Keratinocyte (primary cell): ENCODE measurements at regions not wholly inside any gene's neighbourhood (a gene's known extent, or its start where the extent isn't known, plus 50 kb on each side); places are given as distances from the start of the nearest gene placed in this dataset.

Experiments used
- DNase-seq: peaks from one replicate; pipeline ENCODE4 v3.0.0-alpha.2; 2011; ENCODE audit warnings: low read depth, missing footprints, low spot score
- FAIRE-seq: peaks from 2 replicates; lab custom pipeline; 2011; peaks lifted over from hg19 to GRCh38; lab: Jason Lieb, UNC
- H2AFZ ChIP-seq: 2 replicates; pipeline ENCODE4 v1.6.0; 2012; ENCODE audit warnings: low read length, control low read depth, inconsistent platforms; ENCODE audit not compliant: control insufficient read depth
- H3K27ac ChIP-seq: 2 replicates; pipeline ENCODE4 v1.5.1; 2011; ENCODE audit warnings: low read length; ENCODE audit not compliant: control insufficient read depth, insufficient read depth
- H3K27me3 ChIP-seq: 3 replicates; pipeline ENCODE4 v1.6.0; 2011; ENCODE audit warnings: low read length; ENCODE audit not compliant: control insufficient read depth, insufficient read depth; ENCODE audit errors: extremely low read depth
- H3K36me3 ChIP-seq, 2 experiments: 2 replicates in 1 of 2; 3 replicates in 1 of 2; pipeline ENCODE4 v1.5.1; 2011; ENCODE audit warnings: low read length in 2 of 2, mild to moderate bottlenecking in 1 of 2; ENCODE audit not compliant: control insufficient read depth in 2 of 2, insufficient read depth in 2 of 2; ENCODE audit errors: extremely low read depth in 1 of 2
- H3K4me1 ChIP-seq: 3 replicates; pipeline ENCODE4 v1.5.1; 2011; ENCODE audit warnings: low read length; ENCODE audit not compliant: control insufficient read depth, insufficient read depth; ENCODE audit errors: extremely low read depth
- H3K4me2 ChIP-seq: 3 replicates; pipeline ENCODE4 v1.6.0; 2011; ENCODE audit warnings: low read depth, low read length; ENCODE audit not compliant: control insufficient read depth, insufficient read depth; ENCODE audit errors: extremely low read depth
- H3K4me3 ChIP-seq, 3 experiments: fragments of 200-600 bp in 1 of 3; sonication (generic) in 1 of 3; 2 replicates in 2 of 3; 3 replicates in 1 of 3; pipeline ENCODE4 v1.5.1; 2011 to 2016; ENCODE audit warnings: low read length in 3 of 3, mild to moderate bottlenecking in 3 of 3, control low read depth in 2 of 3, inconsistent platforms in 1 of 3, low read depth in 1 of 3, mixed read lengths in 1 of 3, mixed run types in 1 of 3, moderate library complexity in 1 of 3; ENCODE audit not compliant: control insufficient read depth in 2 of 3, insufficient read depth in 2 of 3; ENCODE audit errors: extremely low read depth in 1 of 3
- H3K79me2 ChIP-seq: 2 replicates; pipeline ENCODE4 v1.6.0; 2012; ENCODE audit warnings: low read length; ENCODE audit not compliant: control insufficient read depth, insufficient read depth
- H3K9ac ChIP-seq: 3 replicates; pipeline ENCODE4 v1.6.0; 2011; ENCODE audit warnings: low read length; ENCODE audit not compliant: control insufficient read depth, insufficient read depth; ENCODE audit errors: extremely low read depth
- H3K9me1 ChIP-seq: 3 replicates; pipeline ENCODE4 v1.6.0; 2011; ENCODE audit warnings: low read length; ENCODE audit not compliant: control insufficient read depth, insufficient read depth; ENCODE audit errors: extremely low read depth
- H3K9me3 ChIP-seq: 2 replicates; pipeline ENCODE4 v1.5.1; 2012; ENCODE audit warnings: low read depth, low read length; ENCODE audit not compliant: control insufficient read depth
- H4K20me1 ChIP-seq: 3 replicates; pipeline ENCODE4 v1.6.0; 2011; ENCODE audit warnings: low read length; ENCODE audit not compliant: control insufficient read depth, insufficient read depth; ENCODE audit errors: extremely low read depth
- EZH2 ChIP-seq: IDR thresholded peaks from one replicate; pipeline ENCODE4 v1.6.1; 2012; ENCODE audit warnings: inconsistent platforms, mild to moderate bottlenecking, low read length, moderate library complexity
- dilution Hi-C: fragments of 300-500 bp; cut with MboI; formaldehyde crosslinking; loops from one replicate; pipeline ENCODE4 v1.7.0; 2020; ENCODE audit warnings: low sequenced_read_pairs; ENCODE audit not compliant: extremely low pct_ligation_motif_present
- TF ChIP-seq, protein P1 (sequence below), 3 experiments: IDR thresholded peaks in 1 of 3; conservative IDR thresholded peaks in 1 of 3; optimal IDR thresholded peaks in 1 of 3; 2 replicates in 2 of 3; 3 replicates in 1 of 3; pipeline versions ENCODE3 to v1.5.1; 2011; ENCODE audit warnings: low read length in 3 of 3, mild to moderate bottlenecking in 3 of 3, moderate library complexity in 2 of 3, control low read depth in 1 of 3, inconsistent platforms in 1 of 3; ENCODE audit not compliant: insufficient read depth in 2 of 3; ENCODE audit errors: extremely low read depth in 1 of 3

- Histone ChIP-seq H3K4me3 (no peak overlapping the region), H3K27ac (no peak overlapping the region), H3K9ac (no peak overlapping the region), H3K9me1 (no peaks in the 10 kb centered on the region), H2AFZ (no peak overlapping the region), H3K27me3 (no peaks in the 10 kb centered on the region), H3K79me2 (no peaks in the 10 kb centered on the region), H3K4me2 (no peak overlapping the region), H3K4me1 (no peaks in the 10 kb centered on the region), H3K9me3 (no peaks in the 10 kb centered on the region), H4K20me1 (no peaks in the 10 kb centered on the region), H3K36me3 (no peaks in the 10 kb centered on the region)
- dilution Hi-C loops, result no loop called here
- FAIRE-seq (no peak), DNase-seq (no peak)
- TF ChIP-seq, protein P1, sequence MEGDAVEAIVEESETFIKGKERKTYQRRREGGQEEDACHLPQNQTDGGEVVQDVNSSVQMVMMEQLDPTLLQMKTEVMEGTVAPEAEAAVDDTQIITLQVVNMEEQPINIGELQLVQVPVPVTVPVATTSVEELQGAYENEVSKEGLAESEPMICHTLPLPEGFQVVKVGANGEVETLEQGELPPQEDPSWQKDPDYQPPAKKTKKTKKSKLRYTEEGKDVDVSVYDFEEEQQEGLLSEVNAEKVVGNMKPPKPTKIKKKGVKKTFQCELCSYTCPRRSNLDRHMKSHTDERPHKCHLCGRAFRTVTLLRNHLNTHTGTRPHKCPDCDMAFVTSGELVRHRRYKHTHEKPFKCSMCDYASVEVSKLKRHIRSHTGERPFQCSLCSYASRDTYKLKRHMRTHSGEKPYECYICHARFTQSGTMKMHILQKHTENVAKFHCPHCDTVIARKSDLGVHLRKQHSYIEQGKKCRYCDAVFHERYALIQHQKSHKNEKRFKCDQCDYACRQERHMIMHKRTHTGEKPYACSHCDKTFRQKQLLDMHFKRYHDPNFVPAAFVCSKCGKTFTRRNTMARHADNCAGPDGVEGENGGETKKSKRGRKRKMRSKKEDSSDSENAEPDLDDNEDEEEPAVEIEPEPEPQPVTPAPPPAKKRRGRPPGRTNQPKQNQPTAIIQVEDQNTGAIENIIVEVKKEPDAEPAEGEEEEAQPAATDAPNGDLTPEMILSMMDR (optimal IDR thresholded peaks at IDR 0.05 in 1 of 3, IDR thresholded peaks at IDR 0.05 in 1 of 3, conservative IDR thresholded peaks at IDR 0.05 in 1 of 3; ENCODE audit: extremely low read depth in 1 of 3, insufficient read depth in 2 of 3, low read length in 3 of 3), result no peak
These were observed 141.9 kb upstream of the GCFC2 start for GRCh38 chr2:75852639-75853038.

DNA sequence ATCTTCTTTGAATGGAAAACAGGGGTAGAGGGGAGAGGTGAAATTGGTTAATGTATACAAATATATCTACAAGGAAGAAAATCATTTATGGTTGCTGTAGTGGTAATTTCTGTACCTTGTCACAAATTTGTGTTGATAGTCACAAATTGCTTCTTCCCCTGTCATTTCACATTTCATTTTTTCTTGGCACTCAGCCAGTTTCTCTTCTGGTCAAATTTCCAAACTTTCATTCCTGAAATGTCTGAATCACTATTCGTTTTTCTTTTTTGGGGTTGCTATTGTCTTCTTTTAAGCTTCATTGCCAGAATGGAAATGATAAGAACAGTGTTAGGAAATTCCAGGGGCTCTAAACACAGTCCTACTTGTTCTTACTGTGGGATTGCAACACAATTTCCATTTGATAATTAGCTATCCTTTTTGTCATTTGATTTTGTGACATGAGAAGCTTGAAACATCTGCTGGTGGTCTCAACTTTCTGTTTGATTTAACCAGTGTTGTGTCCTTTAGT is 136.0 kb upstream of the GCFC2 start:
- no peak for FAIRE-seq

More for the DNA sequence above, 136.0 kb upstream of the GCFC2 start:
- Histone ChIP-seq H2AFZ (no peak overlapping the region), H3K36me3 (no peaks in the 10 kb centered on the region), H3K4me1 (no peaks in the 10 kb centered on the region), H3K27ac (no peak overlapping the region), H3K9me3 (no peaks in the 10 kb centered on the region), H4K20me1 (no peaks in the 10 kb centered on the region), H3K4me3 (no peak overlapping the region), H3K79me2 (no peaks in the 10 kb centered on the region), H3K27me3 (no peaks in the 10 kb centered on the region), H3K4me2 (no peak overlapping the region), H3K9ac (no peak overlapping the region), H3K9me1 (no peaks in the 10 kb centered on the region)
- no peak for DNase-seq
- TF ChIP-seq, protein P1 (optimal IDR thresholded peaks at IDR 0.05 in 1 of 3, IDR thresholded peaks at IDR 0.05 in 1 of 3, conservative IDR thresholded peaks at IDR 0.05 in 1 of 3; ENCODE audit: extremely low read depth in 1 of 3, insufficient read depth in 2 of 3, low read length in 3 of 3), result no peak
- no peak for TF ChIP-seq EZH2
- dilution Hi-C loops, result no loop called here
